Keratinocyte (primary cell): ENCODE measurements at regions not wholly inside any gene's neighbourhood (a gene's known extent, or its start where the extent isn't known, plus 50 kb on each side); places are given as distances from the start of the nearest gene placed in this dataset.

Experiments used
- CTCF ChIP-seq, 3 experiments: IDR thresholded peaks in 1 of 3; conservative IDR thresholded peaks in 1 of 3; optimal IDR thresholded peaks in 1 of 3; 2 replicates in 2 of 3; 3 replicates in 1 of 3; pipeline versions ENCODE3 to v1.5.1; 2011; ENCODE audit warnings: low read length in 3 of 3, mild to moderate bottlenecking in 3 of 3, moderate library complexity in 2 of 3, control low read depth in 1 of 3, inconsistent platforms in 1 of 3; ENCODE audit not compliant: insufficient read depth in 2 of 3; ENCODE audit errors: extremely low read depth in 1 of 3
- EZH2 ChIP-seq: IDR thresholded peaks from one replicate; pipeline ENCODE4 v1.6.1; 2012; ENCODE audit warnings: inconsistent platforms, mild to moderate bottlenecking, low read length, moderate library complexity

- no peak for TF ChIP-seq CTCF (optimal IDR thresholded peaks at IDR 0.05 in 1 of 3, IDR thresholded peaks at IDR 0.05 in 1 of 3, conservative IDR thresholded peaks at IDR 0.05 in 1 of 3; ENCODE audit: extremely low read depth in 1 of 3, insufficient read depth in 2 of 3, low read length in 3 of 3)
- no peak for TF ChIP-seq EZH2
Measured at GRCh38 chr7:98479318-98479717, 78.4 kb upstream of the BAIAP2L1 start.
